Retinal pigment epithelial cell (primary cell): ENCODE measurements at regions not wholly inside any gene's neighbourhood (a gene's known extent, or its start where the extent isn't known, plus 50 kb on each side); places are given as distances from the start of the nearest gene placed in this dataset.
A peak's percentile ranks its signal among the peaks of the same experiment; 100 is the strongest.

Source experiments
- DNase-seq: peaks from one replicate; pipeline ENCODE4 v3.0.0-alpha.2; 2010; ENCODE audit warnings: low read depth
- H3K4me3 ChIP-seq: 2 replicates; pipeline ENCODE4 v1.5.1; 2011; ENCODE audit warnings: mild to moderate bottlenecking, low read length, control low read depth, moderate library complexity
- TF ChIP-seq, protein P1 (sequence below): conservative IDR thresholded peaks from 2 replicates; pipeline ENCODE4 v1.5.1; 2011; ENCODE audit warnings: low read depth, low read length, control low read depth, inconsistent platforms

DNA sequence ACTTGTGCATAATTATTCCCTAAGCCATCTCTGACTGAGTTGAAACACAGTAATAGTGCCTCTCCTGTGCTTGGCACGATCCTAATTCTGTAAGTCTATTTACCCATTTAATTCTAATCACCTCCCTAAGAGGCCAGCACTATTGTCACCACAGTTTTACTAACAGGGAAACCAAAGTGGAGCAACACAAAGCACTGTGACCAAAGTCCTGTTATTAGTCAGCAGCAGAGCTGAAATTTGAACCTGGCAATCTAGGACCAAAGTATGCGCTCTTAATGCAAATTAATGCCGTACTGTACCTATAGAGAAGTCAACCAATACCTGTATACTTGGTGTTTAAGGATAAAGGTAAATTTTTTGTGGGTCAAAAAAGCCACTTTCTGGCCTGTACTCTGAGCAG, 77.1 kb upstream of the CNTLN start:
- TF ChIP-seq, protein P1, sequence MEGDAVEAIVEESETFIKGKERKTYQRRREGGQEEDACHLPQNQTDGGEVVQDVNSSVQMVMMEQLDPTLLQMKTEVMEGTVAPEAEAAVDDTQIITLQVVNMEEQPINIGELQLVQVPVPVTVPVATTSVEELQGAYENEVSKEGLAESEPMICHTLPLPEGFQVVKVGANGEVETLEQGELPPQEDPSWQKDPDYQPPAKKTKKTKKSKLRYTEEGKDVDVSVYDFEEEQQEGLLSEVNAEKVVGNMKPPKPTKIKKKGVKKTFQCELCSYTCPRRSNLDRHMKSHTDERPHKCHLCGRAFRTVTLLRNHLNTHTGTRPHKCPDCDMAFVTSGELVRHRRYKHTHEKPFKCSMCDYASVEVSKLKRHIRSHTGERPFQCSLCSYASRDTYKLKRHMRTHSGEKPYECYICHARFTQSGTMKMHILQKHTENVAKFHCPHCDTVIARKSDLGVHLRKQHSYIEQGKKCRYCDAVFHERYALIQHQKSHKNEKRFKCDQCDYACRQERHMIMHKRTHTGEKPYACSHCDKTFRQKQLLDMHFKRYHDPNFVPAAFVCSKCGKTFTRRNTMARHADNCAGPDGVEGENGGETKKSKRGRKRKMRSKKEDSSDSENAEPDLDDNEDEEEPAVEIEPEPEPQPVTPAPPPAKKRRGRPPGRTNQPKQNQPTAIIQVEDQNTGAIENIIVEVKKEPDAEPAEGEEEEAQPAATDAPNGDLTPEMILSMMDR, result no peak
- DNase-seq, result no peak
- H3K4me3 ChIP-seq, result no peak overlapping the region

- H3K4me3 ChIP-seq, result no peak overlapping the region
- TF ChIP-seq, protein P1, result no peak
- DNase-seq, result peak; percentile 5
Measured at GRCh38 chr9:17052626-17053025, 82.2 kb upstream of the CNTLN start.

- DNase-seq, result no peak
- H3K4me3 ChIP-seq, result no peak overlapping the region
- TF ChIP-seq, protein P1, result no peak
Measured at GRCh38 chr9:17045381-17045940, 89.4 kb upstream of the CNTLN start.

DNA sequence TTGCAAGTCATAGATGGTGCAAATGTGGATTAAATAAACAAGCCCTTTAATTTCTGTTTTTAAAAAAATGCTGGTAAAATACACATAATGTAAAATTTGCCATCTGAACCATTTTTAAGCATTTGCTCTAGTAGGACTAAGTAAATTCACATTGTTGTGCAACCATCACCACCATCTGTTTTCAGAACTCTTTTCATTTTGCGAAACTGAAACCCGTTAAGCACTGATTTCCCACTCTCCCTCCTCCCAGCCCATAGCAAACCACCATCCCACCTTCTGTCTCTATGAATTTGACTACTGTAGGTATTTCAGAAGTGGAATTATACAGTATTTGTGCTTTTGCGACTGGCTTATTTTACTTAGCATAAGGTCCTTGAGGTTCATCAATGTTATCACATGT, 103.3 kb upstream of the CNTLN start:
- no peak overlapping the region for H3K4me3 ChIP-seq
- DNase-seq, result no peak
- TF ChIP-seq, protein P1, result no peak

GRCh38 chr9:17025281-17025680, 109.6 kb upstream of the CNTLN start:
- TF ChIP-seq, protein P1, result no peak
- no peak for DNase-seq

DNA sequence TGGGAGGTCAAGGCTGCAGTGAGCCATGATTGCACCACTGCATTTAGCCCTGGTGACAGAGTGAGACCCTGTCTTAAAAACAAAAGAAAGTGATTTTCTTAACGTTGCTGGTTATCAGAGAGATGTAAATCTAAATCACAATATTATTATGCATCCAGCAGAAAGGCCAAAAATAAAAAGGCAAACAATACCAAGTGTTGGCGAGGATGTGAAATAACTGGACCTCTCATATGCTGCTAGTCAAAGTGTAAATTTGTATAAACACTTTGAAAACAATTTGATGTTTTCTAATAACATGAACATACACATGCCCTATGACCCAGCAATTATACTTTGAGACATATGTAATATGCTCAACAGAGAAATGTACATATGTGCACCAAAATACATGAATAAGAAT, 110.7 kb upstream of the CNTLN start:
- no peak overlapping the region for H3K4me3 ChIP-seq
- TF ChIP-seq, protein P1, result no peak

More at GRCh38 chr9:17025281-17025680, 109.6 kb upstream of the CNTLN start:
- H3K4me3 ChIP-seq, result no peak overlapping the region

DNA sequence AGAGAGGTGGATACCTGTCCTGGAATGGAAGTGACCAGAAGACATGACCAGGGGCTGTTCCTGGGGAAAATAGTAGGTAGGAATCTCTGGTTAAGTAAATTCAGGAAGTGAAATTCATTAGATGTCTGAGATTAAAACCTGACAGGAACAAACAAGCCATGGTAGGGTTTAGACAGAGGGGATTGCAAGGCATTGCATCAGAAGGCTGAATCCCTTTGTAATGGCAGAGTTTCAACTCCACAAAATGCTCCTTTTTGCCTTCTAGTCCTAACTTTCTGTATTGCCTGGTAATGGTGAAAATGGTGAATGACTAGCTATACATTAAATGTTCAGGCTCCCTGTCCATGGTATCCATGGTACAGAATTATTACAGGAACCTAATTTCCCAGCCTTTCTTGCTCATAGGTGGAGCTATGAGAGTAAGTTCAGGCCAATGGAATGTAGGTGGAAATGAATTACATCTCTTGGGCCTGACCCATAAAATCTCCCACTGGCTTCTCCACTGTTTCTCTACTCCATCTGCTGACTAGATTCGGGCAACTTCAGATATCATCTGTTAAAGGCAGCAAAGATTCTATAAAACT, 113.4 kb upstream of the CNTLN start:
- TF ChIP-seq, protein P1, result no peak
- no peak for DNase-seq
- no peak overlapping the region for H3K4me3 ChIP-seq

More for the DNA sequence above, 110.7 kb upstream of the CNTLN start:
- no peak for DNase-seq
